Transverse colon (tissue), 3 donors: ENCODE measurements at regions not wholly inside any gene's neighbourhood (a gene's known extent, or its start where the extent isn't known, plus 50 kb on each side); places are given as distances from the start of the nearest gene placed in this dataset.

Experiments
- CTCF ChIP-seq, 5 experiments: fragments of 200-600 bp in 3 of 5; fragments of 450-650 bp in 2 of 5; sonication (generic) in 3 of 5; IDR thresholded peaks; 1 replicate in 2 of 5; 2 replicates in 3 of 5; pipeline ENCODE4 v1.5.1; 2016 to 2017; ENCODE audit warnings: antibody characterized with exemption in 5 of 5, inconsistent platforms in 3 of 5, mild to moderate bottlenecking in 2 of 5, moderate library complexity in 1 of 5
- POLR2A ChIP-seq: fragments of 450-650 bp; IDR thresholded peaks from one replicate; pipeline ENCODE4 v1.6.1; 2016; ENCODE audit warnings: antibody characterized with exemption, mild to moderate bottlenecking, moderate library complexity

- TF ChIP-seq CTCF (IDR thresholded peaks at IDR 0.05) (no peak), POLR2A (no peak)
These were observed 81.1 kb upstream of the SPIN1 start for GRCh38 chr9:88307136-88307535.
